ENCODE measurements at regions not wholly inside any gene's neighbourhood (a gene's known extent, or its start where the extent isn't known, plus 50 kb on each side); places are given as distances from the start of the nearest gene placed in this dataset.
"Not testable (repeated sequence)": the region's sequence is repeated elsewhere in the genome, so short reads cannot be mapped to it uniquely, and the experiment has no call there.

- intact Hi-C loops (cut with micrococcal nuclease), result no loop called here
- no peaks in the 10 kb centered on the region for H3K9me3 Mint-ChIP-seq
- no peaks in the 10 kb centered on the region for H3K4me1 Mint-ChIP-seq (ENCODE audit: low read depth)
- no peaks in the 10 kb centered on the region for H3K36me3 Mint-ChIP-seq
- no peak overlapping the region for H3K4me3 Mint-ChIP-seq
- peaks cover 13% of the 10 kb centered on the region for H3K27me3 Mint-ChIP-seq
- ChIA-PET POLR2A (no interaction called here), CTCF (no interaction called here)
- no peak for DNase-seq
- H3K27ac Mint-ChIP-seq, result no peak overlapping the region
These were observed 139.4 kb downstream of the GPCPD1 start for GRCh38 chr20:5471368-5471767.

DNA sequence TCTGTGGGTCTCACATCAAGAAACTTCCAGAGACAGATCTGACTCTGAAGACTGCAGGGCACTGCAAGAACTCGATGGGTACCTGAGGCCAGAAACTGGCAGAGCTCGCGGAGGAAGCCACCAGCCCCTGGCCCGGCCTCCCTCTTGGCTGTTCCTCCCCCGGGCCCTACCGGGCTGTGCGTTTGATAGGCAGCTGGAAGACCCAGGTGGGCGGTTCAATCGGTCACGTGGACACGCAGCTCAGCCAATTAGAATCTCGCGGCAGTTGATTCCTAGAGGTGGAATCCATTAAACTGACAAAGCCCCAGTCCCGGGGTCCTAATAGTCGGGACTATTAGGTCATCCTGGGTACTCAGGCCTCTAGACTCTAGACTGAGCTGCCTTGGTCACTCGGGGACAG lies 139.9 kb downstream of the GPCPD1 start:
- no peaks in the 10 kb centered on the region for H3K9me3 Mint-ChIP-seq
- no peaks in the 10 kb centered on the region for H3K4me1 Mint-ChIP-seq (ENCODE audit: low read depth)
- no peaks in the 10 kb centered on the region for H3K36me3 Mint-ChIP-seq
- ChIA-PET CTCF (no interaction called here), POLR2A (no interaction called here)
- intact Hi-C loops (cut with micrococcal nuclease), result no loop called here
- no peak for DNase-seq
- H3K27ac Mint-ChIP-seq, result no peak overlapping the region
- no peak overlapping the region for H3K4me3 Mint-ChIP-seq
- peaks cover 11% of the 10 kb centered on the region for H3K27me3 Mint-ChIP-seq

- Mint-ChIP-seq H3K27ac (no peak overlapping the region), H3K27me3 (peaks cover 15% of the 10 kb centered on the region)
- POLR2A ChIA-PET, result no interaction called here
These were observed 140.3 kb downstream of the GPCPD1 start for GRCh38 chr20:5470458-5470857.

DNA sequence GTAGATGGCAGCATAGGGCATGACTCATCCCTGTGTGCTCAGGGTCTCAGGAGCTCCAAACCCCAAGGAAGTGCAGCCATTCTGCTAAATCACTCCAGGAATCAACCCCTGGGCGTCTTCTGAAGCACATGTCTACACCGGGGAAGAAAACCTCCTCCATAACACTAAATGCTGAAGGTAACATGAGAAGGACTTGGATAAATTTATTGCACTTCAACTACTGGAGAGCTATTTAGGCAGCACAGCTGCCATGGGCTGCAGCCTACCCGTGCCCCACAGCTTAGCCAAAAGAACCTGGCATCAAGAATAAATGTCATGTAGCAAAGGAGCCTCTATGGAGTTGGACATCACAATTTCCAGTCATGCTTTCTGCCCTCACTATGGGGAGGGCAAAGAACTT lies 141.7 kb downstream of the GPCPD1 start:
- H3K36me3 Mint-ChIP-seq, result no peaks in the 10 kb centered on the region
- peaks cover 20% of the 10 kb centered on the region for H3K27me3 Mint-ChIP-seq
- no peak overlapping the region for H3K27ac Mint-ChIP-seq
- ChIA-PET POLR2A (no interaction called here), CTCF (no interaction called here)
- H3K9me3 Mint-ChIP-seq, result no peaks in the 10 kb centered on the region
- DNase-seq, result no peak
- intact Hi-C loops (cut with micrococcal nuclease), result no loop called here
- H3K4me3 Mint-ChIP-seq, result no peak overlapping the region
- H3K4me1 Mint-ChIP-seq (ENCODE audit: low read depth), result no peaks in the 10 kb centered on the region

More at GRCh38 chr20:5470458-5470857, 140.3 kb downstream of the GPCPD1 start:
- Mint-ChIP-seq H3K4me1 (ENCODE audit: low read depth) (no peaks in the 10 kb centered on the region), H3K4me3 (no peak overlapping the region), H3K36me3 (no peaks in the 10 kb centered on the region), H3K9me3 (no peaks in the 10 kb centered on the region)
- CTCF ChIA-PET, result no interaction called here
- intact Hi-C loops (cut with micrococcal nuclease), result no loop called here
- DNase-seq, result no peak

GRCh38 chr20:5467086-5467485 lies 143.7 kb downstream of the GPCPD1 start:
- ChIA-PET POLR2A (no interaction called here), CTCF (no interaction called here)
- intact Hi-C loops (cut with micrococcal nuclease), result no loop called here
- Mint-ChIP-seq H3K36me3 (no peaks in the 10 kb centered on the region), H3K4me3 (no peak overlapping the region), H3K9me3 (no peaks in the 10 kb centered on the region), H3K4me1 (ENCODE audit: low read depth) (no peaks in the 10 kb centered on the region), H3K27me3 (peaks cover 22% of the 10 kb centered on the region), H3K27ac (no peak overlapping the region)
- DNase-seq, result no peak

DNA sequence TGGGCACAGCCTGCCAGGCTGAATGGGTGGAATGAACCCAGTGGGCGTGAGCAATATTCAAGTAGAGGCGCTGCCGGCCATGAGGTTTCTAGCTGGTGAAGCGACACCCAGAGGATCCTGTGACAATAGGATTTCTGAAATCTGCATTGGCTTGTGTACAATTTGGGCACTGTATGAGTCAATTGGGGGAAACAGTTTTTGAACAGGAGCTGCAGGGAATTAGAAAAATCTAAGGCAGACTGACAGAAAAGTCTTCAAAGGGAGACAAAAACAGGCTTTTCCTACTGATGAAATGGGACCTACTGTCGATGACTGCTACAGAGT lies 145.2 kb downstream of the GPCPD1 start:
- Mint-ChIP-seq H3K27me3 (peaks cover 17% of the 10 kb centered on the region), H3K4me1 (ENCODE audit: low read depth) (no peaks in the 10 kb centered on the region), H3K9me3 (peaks cover 3% of the 10 kb centered on the region), H3K36me3 (no peaks in the 10 kb centered on the region), H3K4me3 (no peak overlapping the region), H3K27ac (no peak overlapping the region)
- intact Hi-C loops (cut with micrococcal nuclease), result no loop called here
- ChIA-PET CTCF (interaction anchor here (1.9 kb wide), 1 partner anchor 18 kb away, joined by 7 read pairs; no protein-coding TSS in a partner anchor), POLR2A (no interaction called here)
- DNase-seq, result no peak

- no peaks in the 10 kb centered on the region for H3K4me1 Mint-ChIP-seq (ENCODE audit: low read depth)
- POLR2A ChIA-PET, result no interaction called here
- no peak overlapping the region for H3K27ac Mint-ChIP-seq
- peaks cover 19% of the 10 kb centered on the region for H3K27me3 Mint-ChIP-seq
- CTCF ChIA-PET, result interaction anchor here (1.9 kb wide), 1 partner anchor 18 kb away, joined by 7 read pairs; no protein-coding TSS in a partner anchor
- DNase-seq, result no peak
- peaks cover 7% of the 10 kb centered on the region for H3K9me3 Mint-ChIP-seq
- intact Hi-C loops (cut with micrococcal nuclease), result no loop called here
- no peaks in the 10 kb centered on the region for H3K36me3 Mint-ChIP-seq
- no peak overlapping the region for H3K4me3 Mint-ChIP-seq
These were observed 145.8 kb downstream of the GPCPD1 start for GRCh38 chr20:5464901-5465603.

GRCh38 chr20:5463007-5463686 lies 146.4 kb upstream of the PROKR2 start:
- peaks cover 19% of the 10 kb centered on the region for H3K27me3 Mint-ChIP-seq

GRCh38 chr20:5453745-5454144 lies 137.0 kb upstream of the PROKR2 start:
- H3K4me1 Mint-ChIP-seq (ENCODE audit: low read depth); intact Hi-C loops (cut with micrococcal nuclease); POLR2A ChIA-PET; H3K27me3 Mint-ChIP-seq; H3K9me3 Mint-ChIP-seq; H3K36me3 Mint-ChIP-seq; DNase-seq; H3K4me3 Mint-ChIP-seq; CTCF ChIA-PET; H3K27ac Mint-ChIP-seq: not testable (repeated sequence)

More at GRCh38 chr20:5463007-5463686, 146.4 kb upstream of the PROKR2 start:
- H3K4me1 Mint-ChIP-seq (ENCODE audit: low read depth), result no peaks in the 10 kb centered on the region
- H3K4me3 Mint-ChIP-seq, result no peak overlapping the region
- H3K27ac Mint-ChIP-seq, result no peak overlapping the region
- CTCF ChIA-PET, result interaction anchor here (0.6 to 0.7 kb wide), 2 partner anchors 13 to 69 kb away, joined by 3 read pairs; no protein-coding TSS in a partner anchor
- DNase-seq, result no peak
- intact Hi-C loops (cut with micrococcal nuclease), result no loop called here
- POLR2A ChIA-PET, result no interaction called here
- no peaks in the 10 kb centered on the region for H3K36me3 Mint-ChIP-seq
- H3K9me3 Mint-ChIP-seq, result peaks cover 15% of the 10 kb centered on the region

DNA sequence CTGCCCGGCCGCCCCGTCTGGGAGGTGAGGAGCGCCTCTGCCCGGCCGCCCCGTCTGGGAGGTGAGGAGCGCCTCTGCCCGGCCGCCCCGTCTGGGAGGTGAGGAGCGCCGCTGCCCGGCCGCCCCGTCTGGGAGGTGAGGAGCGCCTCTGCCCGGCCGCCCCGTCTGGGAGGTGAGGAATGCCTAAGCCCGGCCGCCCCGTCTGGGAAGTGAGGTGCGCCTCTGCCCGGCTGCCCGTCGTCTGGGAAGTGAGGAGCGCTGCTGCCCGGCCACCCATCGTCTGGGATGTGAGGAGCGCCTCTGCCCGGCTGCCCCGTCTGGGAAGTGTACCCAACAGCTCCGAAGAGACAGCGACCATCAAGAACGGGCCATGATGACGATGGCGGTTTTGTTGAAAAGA lies 136.6 kb upstream of the PROKR2 start:
- intact Hi-C loops (cut with micrococcal nuclease); H3K4me3 Mint-ChIP-seq; DNase-seq; H3K27me3 Mint-ChIP-seq; H3K36me3 Mint-ChIP-seq; H3K4me1 Mint-ChIP-seq (ENCODE audit: low read depth); H3K27ac Mint-ChIP-seq; POLR2A ChIA-PET; CTCF ChIA-PET; H3K9me3 Mint-ChIP-seq: not testable (repeated sequence)

- H3K27ac Mint-ChIP-seq, result not testable (repeated sequence)
These were observed 135.9 kb upstream of the PROKR2 start for GRCh38 chr20:5452691-5453090.

DNA sequence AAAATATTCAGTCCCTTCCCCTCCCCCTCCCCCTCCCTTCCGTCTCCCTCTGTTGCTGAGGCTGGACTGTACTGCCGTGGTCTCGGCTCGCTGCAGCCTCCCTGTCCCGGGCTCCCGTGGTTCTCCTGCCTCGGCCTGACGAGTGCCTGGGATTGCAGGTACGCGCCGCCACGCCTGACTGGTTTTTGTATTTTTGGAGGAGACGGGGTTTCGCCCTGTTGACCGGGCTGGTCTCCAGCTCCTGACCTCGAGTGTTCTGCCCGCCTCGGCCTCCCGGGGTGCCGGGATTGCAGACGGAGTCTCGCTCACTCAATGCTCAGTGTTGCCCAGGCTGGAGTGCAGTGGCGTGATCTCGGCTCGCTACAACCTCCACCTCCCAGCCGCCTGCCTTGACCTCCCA lies 135.5 kb upstream of the PROKR2 start:
- H3K36me3 Mint-ChIP-seq; H3K4me3 Mint-ChIP-seq; CTCF ChIA-PET; H3K9me3 Mint-ChIP-seq; H3K27ac Mint-ChIP-seq; POLR2A ChIA-PET; intact Hi-C loops (cut with micrococcal nuclease); H3K4me1 Mint-ChIP-seq (ENCODE audit: low read depth); DNase-seq: not testable (repeated sequence)
- peaks cover 12% of the 10 kb centered on the region for H3K27me3 Mint-ChIP-seq

More at GRCh38 chr20:5452691-5453090, 135.9 kb upstream of the PROKR2 start:
- intact Hi-C loops (cut with micrococcal nuclease); DNase-seq; H3K4me1 Mint-ChIP-seq (ENCODE audit: low read depth); CTCF ChIA-PET; POLR2A ChIA-PET; H3K36me3 Mint-ChIP-seq; H3K9me3 Mint-ChIP-seq; H3K4me3 Mint-ChIP-seq: not testable (repeated sequence)
- H3K27me3 Mint-ChIP-seq, result peaks cover 11% of the 10 kb centered on the region

GRCh38 chr20:5451643-5452210 lies 135.0 kb upstream of the PROKR2 start:
- no peak overlapping the region for H3K27ac Mint-ChIP-seq
- intact Hi-C loops (cut with micrococcal nuclease), result no loop called here
- POLR2A ChIA-PET, result no interaction called here

More at GRCh38 chr20:5451643-5452210, 135.0 kb upstream of the PROKR2 start:
- CTCF ChIA-PET, result no interaction called here
- Mint-ChIP-seq H3K9me3 (no peaks in the 10 kb centered on the region), H3K36me3 (no peaks in the 10 kb centered on the region), H3K4me3 (no peak overlapping the region), H3K27me3 (peaks cover 11% of the 10 kb centered on the region), H3K4me1 (ENCODE audit: low read depth) (no peaks in the 10 kb centered on the region)
- DNase-seq, result no peak

Measured in activated CD4-positive, alpha-beta memory T cell treated with anti-CD3 and anti-CD28 coated beads for 36 hours (primary cell).